Stimulated activated CD8-positive, alpha-beta memory T cell treated with anti-CD3 and anti-CD28 coated beads, Interleukin-15, amount 100 ng/mL, for 4 hours (primary cell): ENCODE measurements at regions not wholly inside any gene's neighbourhood (a gene's known extent, or its start where the extent isn't known, plus 50 kb on each side); places are given as distances from the start of the nearest gene placed in this dataset.
"Not testable (repeated sequence)": the region's sequence is repeated elsewhere in the genome, so short reads cannot be mapped to it uniquely, and the experiment has no call there.

ENCODE experiments used
- DNase-seq, 2 donors: peaks; one replicate each; pipeline ENCODE4 v3.0.0-alpha.2; 2020; ENCODE audit warnings: low read depth in 2 of 2

GRCh38 chr4:18479825-18480224 is 458.3 kb upstream of the LCORL start:
- DNase-seq, result no peak

- no peak for DNase-seq
These were observed 442.5 kb upstream of the LCORL start for GRCh38 chr4:18463987-18464559.

- no peak for DNase-seq
These were observed 436.9 kb upstream of the LCORL start for GRCh38 chr4:18458465-18458864.

GRCh38 chr4:18454349-18454748 is 432.8 kb upstream of the LCORL start:
- DNase-seq, result no peak

GRCh38 chr4:18445110-18445509 is 423.6 kb upstream of the LCORL start:
- DNase-seq, result no peak

GRCh38 chr4:18444206-18444605 is 422.7 kb upstream of the LCORL start:
- no peak for DNase-seq

GRCh38 chr4:18442957-18443356 is 421.4 kb upstream of the LCORL start:
- no peak for DNase-seq

- no peak for DNase-seq
These were observed 420.1 kb upstream of the LCORL start for GRCh38 chr4:18441676-18442075.

DNA sequence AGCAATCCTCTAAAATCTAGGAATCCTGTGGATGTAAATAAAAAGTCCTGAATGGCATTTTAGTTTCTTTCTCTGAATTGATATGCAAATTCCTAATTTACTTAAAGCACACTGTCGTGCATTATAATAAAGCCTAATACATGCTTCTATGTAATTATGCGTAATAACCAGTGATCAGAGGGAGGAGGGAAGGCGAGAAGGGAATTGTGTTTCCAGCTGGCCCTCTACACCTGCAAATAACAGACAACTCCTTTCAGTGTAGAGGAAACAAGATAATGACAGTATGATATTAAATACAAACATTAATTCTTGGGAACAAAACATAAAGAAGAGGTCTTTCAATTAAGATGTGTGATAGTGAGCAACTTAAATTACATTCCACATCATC is 419.6 kb upstream of the LCORL start:
- DNase-seq, result no peak

DNA sequence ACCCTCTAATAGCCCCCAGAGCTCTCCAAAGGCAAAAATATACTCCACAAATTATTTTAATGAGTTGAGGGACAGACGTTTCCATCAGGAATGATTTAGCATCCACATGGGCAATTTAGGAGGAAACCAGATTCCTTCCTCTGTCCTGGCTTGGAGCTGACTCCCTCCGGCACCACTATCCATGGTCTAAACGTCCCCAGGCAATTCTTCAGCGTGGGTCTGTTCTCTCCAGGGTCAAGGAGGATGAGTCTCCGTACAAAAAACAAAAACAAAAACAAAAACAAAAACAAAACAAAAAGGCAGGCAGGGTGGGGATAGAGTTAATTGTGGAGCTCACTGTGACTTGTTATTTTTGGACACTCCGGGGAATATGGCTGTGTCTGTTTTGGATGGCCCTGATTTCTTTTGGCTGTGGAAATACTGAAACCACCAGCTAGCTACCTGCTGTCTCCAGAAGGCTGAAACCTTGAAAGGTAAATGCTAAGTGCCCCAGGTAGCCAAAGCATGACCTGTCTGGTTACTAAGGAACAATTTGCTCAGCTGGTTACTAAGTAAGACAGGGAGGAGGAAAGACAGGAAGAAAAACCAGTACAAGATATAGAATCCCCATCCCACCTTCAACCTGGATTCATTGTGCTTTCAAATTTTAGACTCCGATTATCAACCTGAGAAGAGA is 419.1 kb upstream of the LCORL start:
- no peak for DNase-seq

GRCh38 chr4:18439311-18439710 is 417.8 kb upstream of the LCORL start:
- DNase-seq, result no peak

DNA sequence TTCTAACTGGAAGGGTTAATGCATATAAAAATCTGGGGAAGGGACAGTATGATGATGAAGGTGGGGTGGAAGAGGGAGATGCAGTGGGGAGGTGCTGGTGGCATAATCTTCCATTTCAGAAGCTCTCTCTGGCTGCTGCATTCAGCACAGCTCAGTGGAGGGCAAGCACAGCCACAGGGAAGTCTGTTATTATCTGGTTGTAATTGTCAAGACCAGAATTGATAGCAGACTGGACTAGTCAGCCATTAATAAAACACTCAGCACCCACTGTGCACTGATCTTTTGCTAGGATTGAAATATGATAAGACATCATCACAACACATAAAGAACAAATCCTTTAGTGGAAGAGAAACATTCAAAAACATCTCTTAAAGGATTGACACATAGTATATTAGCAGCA is 414.2 kb upstream of the LCORL start:
- DNase-seq, result no peak

- DNase-seq, result no peak
These were observed 401.1 kb upstream of the LCORL start for GRCh38 chr4:18422685-18423084.

GRCh38 chr4:18421519-18421918 is 400.0 kb upstream of the LCORL start:
- DNase-seq, result no peak

- no peak for DNase-seq
These were observed 398.2 kb upstream of the LCORL start for GRCh38 chr4:18419780-18420179.

GRCh38 chr4:18418195-18418898 is 396.8 kb upstream of the LCORL start:
- DNase-seq, result not testable (repeated sequence)

GRCh38 chr4:18417651-18418050 is 396.1 kb upstream of the LCORL start:
- DNase-seq, result not testable (repeated sequence)

- no peak for DNase-seq
These were observed 384.7 kb upstream of the LCORL start for GRCh38 chr4:18406264-18406663.

GRCh38 chr4:18405054-18405453 is 383.5 kb upstream of the LCORL start:
- DNase-seq, result no peak

DNA sequence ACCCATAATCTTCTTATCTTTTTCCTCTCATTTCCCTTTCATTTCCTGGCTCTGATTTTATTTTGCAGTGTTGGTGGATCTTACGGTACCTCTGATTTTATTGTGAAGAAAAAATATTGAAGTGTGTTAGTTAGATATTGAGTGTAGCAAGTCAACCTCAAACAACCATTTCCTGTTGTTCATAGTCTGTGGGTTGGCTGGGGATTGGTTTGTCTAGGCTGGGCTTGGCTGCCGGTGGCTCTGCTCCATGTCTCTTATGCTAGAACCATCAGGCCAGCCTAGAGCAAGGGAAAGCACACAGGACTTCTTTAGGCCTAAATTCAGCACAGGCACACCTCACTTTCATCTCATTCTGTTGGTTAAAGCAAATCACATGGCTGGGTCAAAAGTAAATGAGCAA is 383.1 kb upstream of the LCORL start:
- DNase-seq, result no peak

GRCh38 chr4:18403327-18403726 is 381.8 kb upstream of the LCORL start:
- DNase-seq, result no peak

DNA sequence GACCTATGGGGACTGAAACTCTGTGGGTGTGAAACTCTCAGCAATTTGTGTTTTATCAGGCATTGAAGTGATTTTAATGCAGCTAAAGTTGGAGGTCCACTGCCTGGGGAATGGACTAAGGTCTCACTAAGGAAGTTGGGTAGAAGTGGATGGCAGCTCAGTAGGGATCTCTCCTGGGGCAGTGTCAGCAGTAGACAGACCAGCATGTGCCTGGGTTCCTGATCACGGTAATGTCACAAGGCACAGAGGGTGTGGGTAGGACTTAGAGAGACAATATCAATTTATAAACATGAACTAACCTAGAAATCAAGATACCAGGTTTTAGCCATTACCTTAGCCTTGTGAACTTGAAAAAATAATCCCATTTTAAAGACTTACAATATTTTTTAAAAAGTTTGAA is 380.3 kb upstream of the LCORL start:
- no peak for DNase-seq

- DNase-seq, result no peak
These were observed 379.9 kb upstream of the LCORL start for GRCh38 chr4:18401425-18401824.
